HG02623 (cell line): ENCODE measurements at regions not wholly inside any gene's neighbourhood (a gene's known extent, or its start where the extent isn't known, plus 50 kb on each side); places are given as distances from the start of the nearest gene placed in this dataset.
"Not testable (repeated sequence)": the region's sequence is repeated elsewhere in the genome, so short reads cannot be mapped to it uniquely, and the experiment has no call there.

Experiments
- ATAC-seq: cut with Tn5 transposase; IDR thresholded peaks from one replicate; pipeline ENCODE4 v1.9.1; 2021; ENCODE audit warnings: moderate library complexity; ENCODE audit not compliant: unreplicated experiment

DNA sequence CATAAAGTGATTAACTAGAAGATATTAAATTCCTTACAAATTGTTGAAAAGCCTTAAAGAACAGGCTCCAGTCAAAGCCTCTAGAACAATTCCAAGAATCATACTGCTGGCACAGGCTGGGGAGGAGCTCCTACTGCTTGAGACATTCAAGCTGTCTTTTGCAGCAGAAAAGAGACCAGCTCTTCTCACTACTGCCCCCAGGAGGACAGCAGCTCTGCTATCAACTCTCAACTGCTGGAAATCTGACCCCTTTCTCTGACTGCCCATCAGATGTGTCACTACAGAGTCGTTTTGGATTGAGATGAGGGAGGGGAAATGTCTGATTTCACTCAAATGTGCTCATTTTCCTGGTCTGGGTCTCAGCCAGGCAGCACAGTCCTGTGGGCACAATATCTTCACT, 421.0 kb downstream of the RPIA start:
- ATAC-seq = not testable (repeated sequence)

- not testable (repeated sequence) for ATAC-seq
Observed at GRCh38 chr2:89113286-89113685, 421.8 kb downstream of the RPIA start.

DNA sequence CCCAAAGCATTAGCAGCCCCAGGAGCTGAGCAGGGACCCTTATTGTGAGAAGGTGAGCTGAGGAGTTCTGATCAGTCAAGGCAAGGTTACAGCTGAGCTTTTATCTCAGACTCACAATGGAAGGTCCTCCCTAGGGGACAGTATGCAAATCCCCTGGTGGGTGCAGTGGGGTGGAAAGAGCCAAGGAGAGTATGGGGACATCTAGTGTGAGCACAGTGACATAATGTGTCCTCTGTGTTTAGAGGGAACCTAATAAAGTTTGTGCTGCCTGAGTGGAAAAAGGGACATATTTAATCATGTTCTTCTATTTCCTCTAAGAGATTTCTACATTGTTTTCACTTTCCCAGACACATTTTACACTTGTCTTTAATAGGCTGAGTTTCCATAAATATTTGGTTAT, 438.0 kb downstream of the RPIA start:
- not testable (repeated sequence) for ATAC-seq

GRCh38 chr2:89130665-89131308, 439.3 kb downstream of the RPIA start:
- not testable (repeated sequence) for ATAC-seq

- ATAC-seq = not testable (repeated sequence)
Observed at GRCh38 chr2:89142959-89143358, 451.5 kb downstream of the RPIA start.

- not testable (repeated sequence) for ATAC-seq
Observed at GRCh38 chr2:89145342-89145741, 453.9 kb downstream of the RPIA start.

DNA sequence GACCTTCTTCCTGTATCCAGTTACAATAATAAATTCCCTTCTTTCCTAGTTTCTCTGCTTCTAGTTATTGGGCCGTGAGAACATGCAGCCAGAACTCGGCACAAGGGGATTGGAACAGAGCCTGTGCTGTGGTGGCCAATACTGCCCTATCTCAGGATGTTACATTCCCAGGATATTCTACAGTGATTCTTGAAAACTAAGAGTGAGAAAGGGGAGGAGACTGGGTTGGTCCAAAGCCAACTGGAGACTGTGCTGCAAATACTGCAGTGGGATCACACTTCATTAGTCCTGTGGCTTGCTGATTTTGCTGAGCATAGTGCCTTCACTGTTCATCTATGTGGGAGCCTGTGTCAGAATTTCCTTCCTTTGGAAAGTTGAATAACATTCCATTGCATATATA, 456.8 kb downstream of the RPIA start:
- ATAC-seq = not testable (repeated sequence)

DNA sequence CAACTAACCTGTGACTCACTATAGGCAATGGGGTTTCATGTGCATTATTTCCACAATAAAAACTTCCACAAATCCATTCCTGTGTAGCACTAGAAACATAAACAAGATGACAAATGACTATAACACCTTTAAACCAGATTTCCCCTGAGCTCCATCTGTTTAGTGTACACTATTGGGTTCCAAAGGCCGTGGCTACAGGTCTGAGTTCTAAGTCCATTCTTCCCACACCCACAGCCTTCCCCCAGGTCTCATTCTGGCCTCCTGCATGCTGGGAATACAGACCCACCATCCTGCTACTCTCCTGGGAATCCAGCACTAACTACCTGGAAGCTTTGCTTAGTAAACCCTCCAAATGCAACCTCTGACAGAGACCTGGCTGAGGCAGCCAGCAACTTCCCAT, 460.2 kb downstream of the RPIA start:
- not testable (repeated sequence) for ATAC-seq

- not testable (repeated sequence) for ATAC-seq
Observed at GRCh38 chr2:89152501-89152900, 461.0 kb downstream of the RPIA start.

DNA sequence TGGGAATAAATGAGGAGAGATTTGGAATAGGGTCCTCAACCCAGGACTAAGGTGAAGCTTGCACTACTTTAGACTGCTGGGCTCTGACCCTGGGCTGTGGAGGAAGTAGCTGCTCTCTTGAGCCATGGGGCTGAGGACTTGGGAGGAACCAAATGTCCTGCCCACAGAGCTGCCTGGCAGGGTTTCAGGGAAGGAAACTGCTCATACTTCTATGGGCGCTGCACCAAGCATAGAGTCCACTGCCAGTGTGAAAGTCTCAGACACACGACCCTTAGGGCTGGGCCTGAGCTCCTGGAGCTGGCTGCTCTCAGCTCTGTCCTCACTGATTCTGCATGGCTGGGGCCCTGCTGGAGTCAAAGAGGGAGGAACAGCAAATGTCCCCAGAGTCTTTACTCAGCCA, 461.7 kb downstream of the RPIA start:
- not testable (repeated sequence) for ATAC-seq

GRCh38 chr2:89154247-89154682, 462.8 kb downstream of the RPIA start:
- ATAC-seq = not testable (repeated sequence)

GRCh38 chr2:89160306-89160705, 468.8 kb downstream of the RPIA start:
- not testable (repeated sequence) for ATAC-seq

DNA sequence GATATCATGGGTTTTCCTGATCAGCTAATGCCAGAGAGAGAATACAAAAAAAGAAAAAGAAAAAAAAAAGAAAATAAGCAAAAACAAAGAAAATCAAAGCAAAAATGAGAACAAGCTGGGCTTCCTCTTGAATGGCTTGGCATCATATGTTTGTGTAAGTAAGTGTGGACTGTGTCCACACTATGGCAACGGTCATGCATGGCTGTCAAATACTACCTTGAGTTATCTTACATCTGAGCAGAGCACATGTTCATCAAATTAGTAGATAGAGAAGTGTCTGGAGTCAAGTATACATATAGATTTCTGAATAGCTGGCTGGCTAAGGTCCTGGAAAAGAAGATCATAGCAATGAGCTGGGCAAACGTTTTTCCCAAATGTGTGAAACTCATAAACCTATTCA, 470.2 kb downstream of the RPIA start:
- not testable (repeated sequence) for ATAC-seq

- not testable (repeated sequence) for ATAC-seq
Observed at GRCh38 chr2:89170506-89171173, 479.2 kb downstream of the RPIA start.

DNA sequence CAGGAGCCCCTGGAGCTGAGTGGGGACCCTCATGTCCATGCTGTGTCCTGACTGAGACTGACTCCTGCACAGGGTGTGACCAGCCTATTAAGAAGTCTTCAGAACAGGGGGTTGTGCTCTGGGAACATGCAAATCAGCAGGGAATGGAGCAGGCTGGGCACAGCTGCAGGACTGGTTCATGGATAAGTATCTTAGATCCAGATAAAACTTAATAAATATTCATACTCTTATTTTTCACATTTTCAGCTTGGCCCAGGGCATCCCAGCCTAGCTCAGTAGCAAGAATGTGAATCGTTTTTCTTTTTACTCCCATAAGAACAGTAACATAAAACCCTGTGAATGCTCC, 479.7 kb downstream of the RPIA start:
- not testable (repeated sequence) for ATAC-seq

GRCh38 chr2:89177004-89177403, 485.5 kb downstream of the RPIA start:
- not testable (repeated sequence) for ATAC-seq

GRCh38 chr2:89182221-89182620, 490.7 kb downstream of the RPIA start:
- ATAC-seq = not testable (repeated sequence)

DNA sequence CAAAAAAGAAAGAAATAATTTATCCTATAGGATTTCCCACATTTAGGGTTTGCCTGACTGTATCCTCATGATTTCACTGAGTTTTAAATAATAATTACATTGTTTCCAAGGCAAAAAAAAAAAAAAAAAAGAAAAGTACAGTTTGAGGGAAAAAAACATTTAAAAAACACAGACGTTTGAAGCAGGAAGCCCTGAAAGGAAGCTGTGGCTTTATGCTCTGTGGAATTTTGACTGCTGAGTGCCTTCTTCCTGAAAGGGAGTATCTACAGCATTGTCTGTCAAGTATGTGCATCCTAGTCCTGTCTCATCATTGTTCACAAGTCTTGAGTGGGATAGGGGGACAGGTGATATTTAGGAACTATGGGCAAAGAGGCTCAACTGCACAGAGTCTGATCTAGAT, 493.3 kb downstream of the RPIA start:
- ATAC-seq = not testable (repeated sequence)

- not testable (repeated sequence) for ATAC-seq
Observed at GRCh38 chr2:89195636-89196251, 504.3 kb downstream of the RPIA start.

- ATAC-seq = not testable (repeated sequence)
Observed at GRCh38 chr2:89196719-89197118, 505.2 kb downstream of the RPIA start.

DNA sequence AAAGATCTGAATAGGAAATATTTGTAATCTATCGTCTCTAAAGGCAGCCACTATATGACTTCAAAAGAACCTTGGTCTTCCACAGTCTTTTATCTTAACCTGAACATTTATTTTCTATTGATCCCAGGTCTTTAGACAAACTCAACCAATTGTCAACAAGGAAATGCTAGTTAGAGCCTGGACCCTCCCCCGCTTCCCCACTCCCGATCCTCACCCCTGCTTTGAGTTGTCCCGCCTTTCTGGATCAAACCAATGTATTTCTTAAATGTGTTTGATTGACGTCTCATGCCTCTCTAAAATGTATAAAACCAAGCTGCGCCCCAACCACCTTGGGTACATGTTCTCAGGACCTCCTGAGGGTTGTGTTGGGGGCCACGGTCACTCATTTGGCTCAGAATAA, 506.6 kb downstream of the RPIA start:
- ATAC-seq = not testable (repeated sequence)
